ENCODE measurements at regions not wholly inside any gene's neighbourhood (a gene's known extent, or its start where the extent isn't known, plus 50 kb on each side); places are given as distances from the start of the nearest gene placed in this dataset.

DNA sequence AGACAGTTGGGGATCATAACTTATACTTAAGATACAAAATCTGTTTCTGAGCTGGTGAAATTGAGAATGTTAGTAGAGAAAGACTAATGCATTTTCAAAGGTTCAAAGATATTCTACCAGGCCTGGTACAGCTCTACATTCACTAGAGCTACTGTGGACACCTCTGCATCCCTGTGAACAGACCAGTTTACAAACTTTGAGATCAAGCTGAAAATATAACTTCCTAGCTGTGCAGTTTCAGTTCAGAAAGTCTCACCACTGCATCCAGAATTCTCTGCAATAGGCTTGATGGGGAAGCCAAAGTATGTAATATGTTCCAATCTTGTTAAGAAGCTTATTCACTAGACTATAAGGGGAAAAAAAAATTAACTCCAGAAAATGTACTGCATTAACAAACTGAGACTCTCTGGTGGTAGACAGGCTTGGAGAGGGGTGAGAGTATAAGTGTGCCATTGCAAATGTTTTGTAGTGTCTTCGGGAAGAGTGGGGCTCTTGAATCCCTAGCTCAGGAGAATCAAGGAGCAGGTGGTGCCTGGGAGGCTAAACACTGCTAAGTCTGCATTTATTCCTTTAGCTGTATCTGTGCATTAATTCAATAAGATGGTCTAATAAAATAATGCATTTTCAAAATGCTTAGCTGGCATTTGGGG lies 671.9 kb downstream of the NR2F1-AS1 start:
- intact Hi-C loops (cut with DNase I): no loop called here
- H3K9ac ChIP-seq (ENCODE audit: low read length in 3 of 3): no peak overlapping the region
- H3K27ac ChIP-seq (ENCODE audit: low read depth in 2 of 2, low read length in 2 of 2): no peak overlapping the region
- H3K27me3 ChIP-seq (ENCODE audit: control insufficient read depth, insufficient read depth, low read length): no peaks in the 10 kb centered on the region
- H3K36me3 ChIP-seq (ENCODE audit: control insufficient read depth in 2 of 3, insufficient read depth in 3 of 3, low read length in 3 of 3): no peaks in the 10 kb centered on the region
- no peaks in the 10 kb centered on the region for H3K9me3 ChIP-seq (ENCODE audit: control insufficient read depth in 2 of 3, insufficient read depth in 1 of 3, low read length in 3 of 3)
- TF ChIP-seq, protein P1, sequence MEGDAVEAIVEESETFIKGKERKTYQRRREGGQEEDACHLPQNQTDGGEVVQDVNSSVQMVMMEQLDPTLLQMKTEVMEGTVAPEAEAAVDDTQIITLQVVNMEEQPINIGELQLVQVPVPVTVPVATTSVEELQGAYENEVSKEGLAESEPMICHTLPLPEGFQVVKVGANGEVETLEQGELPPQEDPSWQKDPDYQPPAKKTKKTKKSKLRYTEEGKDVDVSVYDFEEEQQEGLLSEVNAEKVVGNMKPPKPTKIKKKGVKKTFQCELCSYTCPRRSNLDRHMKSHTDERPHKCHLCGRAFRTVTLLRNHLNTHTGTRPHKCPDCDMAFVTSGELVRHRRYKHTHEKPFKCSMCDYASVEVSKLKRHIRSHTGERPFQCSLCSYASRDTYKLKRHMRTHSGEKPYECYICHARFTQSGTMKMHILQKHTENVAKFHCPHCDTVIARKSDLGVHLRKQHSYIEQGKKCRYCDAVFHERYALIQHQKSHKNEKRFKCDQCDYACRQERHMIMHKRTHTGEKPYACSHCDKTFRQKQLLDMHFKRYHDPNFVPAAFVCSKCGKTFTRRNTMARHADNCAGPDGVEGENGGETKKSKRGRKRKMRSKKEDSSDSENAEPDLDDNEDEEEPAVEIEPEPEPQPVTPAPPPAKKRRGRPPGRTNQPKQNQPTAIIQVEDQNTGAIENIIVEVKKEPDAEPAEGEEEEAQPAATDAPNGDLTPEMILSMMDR (IDR thresholded peaks at IDR 0.05; ENCODE audit: borderline replicate concordance, extremely low read depth, insufficient read depth): no peak
- DNase-seq (peak in 2 of 5 donors; percentile 17 to 29), FAIRE-seq (no peak)
- no peak overlapping the region for H3K4me3 ChIP-seq (ENCODE audit: low read length in 3 of 3)
- H3K4me1 ChIP-seq (ENCODE audit: control insufficient read depth in 2 of 3, insufficient read depth in 2 of 3, low read depth in 1 of 3, low read length in 3 of 3): peaks cover 0 to 12% (median 5%) of the 10 kb centered on the region in 3 donors

DNA sequence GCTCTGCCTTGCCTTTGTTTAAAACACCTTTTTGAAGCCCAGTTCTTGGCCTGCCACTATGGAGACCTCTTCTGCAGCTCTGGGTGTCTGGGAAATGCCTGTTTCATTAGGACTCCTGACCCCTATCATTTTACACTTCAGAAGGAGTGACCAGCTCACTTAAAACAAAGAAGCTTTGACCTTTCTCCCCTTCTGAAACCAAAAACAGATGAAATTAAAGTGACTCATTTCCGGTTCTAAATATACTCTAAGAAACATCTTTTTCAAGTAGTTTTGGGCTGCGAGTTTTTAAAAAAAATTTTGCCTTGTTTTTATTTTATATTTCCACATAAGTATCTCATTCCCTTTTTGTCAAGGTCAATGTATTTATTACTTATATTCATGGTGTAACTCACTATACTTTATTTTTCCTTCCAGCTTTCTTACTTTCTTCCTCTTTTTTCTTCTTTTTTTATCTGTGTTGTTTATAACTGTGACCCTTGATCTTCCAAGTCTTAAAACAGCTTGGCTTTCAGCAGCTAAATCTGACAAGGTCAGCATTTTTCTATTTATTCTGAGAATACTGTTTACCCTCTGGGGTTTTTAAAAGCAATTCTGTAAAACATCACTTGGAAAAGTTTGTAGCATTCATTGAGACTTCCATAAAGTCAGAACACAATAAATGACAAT lies 672.9 kb downstream of the NR2F1-AS1 start:
- Histone ChIP-seq H3K36me3 (ENCODE audit: control insufficient read depth in 2 of 3, insufficient read depth in 3 of 3, low read length in 3 of 3) (no peaks in the 10 kb centered on the region), H3K9ac (ENCODE audit: low read length in 3 of 3) (no peak overlapping the region), H3K4me3 (ENCODE audit: low read length in 3 of 3) (no peak overlapping the region), H3K27ac (ENCODE audit: low read depth in 2 of 2, low read length in 2 of 2) (no peak overlapping the region), H3K27me3 (ENCODE audit: control insufficient read depth, insufficient read depth, low read length) (no peaks in the 10 kb centered on the region), H3K9me3 (ENCODE audit: control insufficient read depth in 2 of 3, insufficient read depth in 1 of 3, low read length in 3 of 3) (no peaks in the 10 kb centered on the region), H3K4me1 (ENCODE audit: control insufficient read depth in 2 of 3, insufficient read depth in 2 of 3, low read depth in 1 of 3, low read length in 3 of 3) (peaks cover 0 to 12% (median 5%) of the 10 kb centered on the region in 3 donors)
- peak in 2 of 5 donors; percentile 71 to 85 for DNase-seq
- TF ChIP-seq, protein P1 (IDR thresholded peaks at IDR 0.05; ENCODE audit: borderline replicate concordance, extremely low read depth, insufficient read depth): no peak
- peak; percentile 61 for FAIRE-seq
- intact Hi-C loops (cut with DNase I): no loop called here

DNA sequence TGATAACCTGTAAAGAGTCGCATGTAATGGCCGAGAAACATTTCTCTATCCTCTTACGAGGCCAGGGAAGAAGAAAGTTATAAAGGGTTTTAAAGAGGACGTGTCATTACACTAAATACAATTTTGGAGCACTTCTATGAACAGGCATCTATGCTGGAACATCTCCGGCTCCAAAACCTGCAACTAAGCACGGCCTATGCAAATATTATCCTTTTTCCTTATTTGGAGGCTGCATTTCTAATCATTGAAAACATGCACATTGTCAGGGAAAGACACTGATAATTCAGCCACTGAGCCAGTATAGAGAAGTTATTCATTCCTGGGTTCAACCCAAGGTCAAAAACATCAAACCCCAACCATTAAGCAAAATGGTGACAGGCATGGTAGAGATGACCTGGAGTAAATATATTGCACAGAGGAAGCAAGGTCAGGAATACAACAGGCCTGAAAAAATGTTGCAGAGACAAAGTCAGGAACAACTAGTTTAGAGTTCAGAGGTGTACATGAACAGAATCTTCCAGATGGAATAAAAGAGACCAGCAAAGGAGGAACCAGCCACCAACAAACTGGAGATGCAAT lies 674.1 kb downstream of the NR2F1-AS1 start:
- TF ChIP-seq, protein P1 (IDR thresholded peaks at IDR 0.05; ENCODE audit: borderline replicate concordance, extremely low read depth, insufficient read depth): no peak
- H3K36me3 ChIP-seq (ENCODE audit: control insufficient read depth in 2 of 3, insufficient read depth in 3 of 3, low read length in 3 of 3): no peaks in the 10 kb centered on the region
- peaks cover 0 to 12% (median 5%) of the 10 kb centered on the region in 3 donors for H3K4me1 ChIP-seq (ENCODE audit: control insufficient read depth in 2 of 3, insufficient read depth in 2 of 3, low read depth in 1 of 3, low read length in 3 of 3)
- H3K27ac ChIP-seq (ENCODE audit: low read depth in 2 of 2, low read length in 2 of 2): no peak overlapping the region
- H3K4me3 ChIP-seq (ENCODE audit: low read length in 3 of 3): no peak overlapping the region
- no peak overlapping the region for H3K9ac ChIP-seq (ENCODE audit: low read length in 3 of 3)
- intact Hi-C loops (cut with DNase I): no loop called here
- H3K9me3 ChIP-seq (ENCODE audit: control insufficient read depth in 2 of 3, insufficient read depth in 1 of 3, low read length in 3 of 3): no peaks in the 10 kb centered on the region
- H3K27me3 ChIP-seq (ENCODE audit: control insufficient read depth, insufficient read depth, low read length): no peaks in the 10 kb centered on the region
- no peak for FAIRE-seq
- peak in 1 of 5 donors; percentile 24 for DNase-seq
